H1 (cell line): ENCODE measurements at regions not wholly inside any gene's neighbourhood (a gene's known extent, or its start where the extent isn't known, plus 50 kb on each side); places are given as distances from the start of the nearest gene placed in this dataset.

ENCODE experiments used
- CTCF ChIA-PET: fragments of 300-600 bp; sonication (Branson Sonifier 250); formaldehyde crosslinking; loops from one replicate; lab custom pipeline; 2021; ENCODE audit not compliant: partially characterized antibody; lab: Charles Lee
- POLR2A ChIA-PET: fragments of 300-600 bp; sonication (Branson Sonifier 250); formaldehyde crosslinking; loops from one replicate; lab custom pipeline; 2021; ENCODE audit warnings: inconsistent platforms; ENCODE audit not compliant: partially characterized antibody; lab: Charles Lee
- DNase-seq, 2 experiments: peaks; one replicate each; pipeline versions ENCODE4 v3.0.0 to v3.0.0-alpha.2; 2010 to 2022; ENCODE audit warnings: low spot score in 2 of 2, low read depth in 1 of 2, mixed read lengths in 1 of 2
- FAIRE-seq: peaks from 2 replicates; lab custom pipeline; 2011; peaks lifted over from hg19 to GRCh38; lab: Jason Lieb, UNC
- H2AFZ ChIP-seq: 2 replicates; pipeline ENCODE4 v1.8.1; 2012; ENCODE audit warnings: low read length, inconsistent platforms
- H2AK5ac ChIP-seq: 2 replicates; pipeline ENCODE4 v1.6.1; 2013; ENCODE audit warnings: low read depth, low read length
- H2BK120ac ChIP-seq: replicated peaks from 2 replicates; pipeline ENCODE3; 2013; ENCODE audit warnings: low read depth, low read length, inconsistent platforms
- H2BK12ac ChIP-seq: 2 replicates; pipeline ENCODE4 v1.6.1; 2013; ENCODE audit warnings: low read depth, low read length
- H2BK15ac ChIP-seq: 2 replicates; pipeline ENCODE4 v1.6.1; 2013; ENCODE audit warnings: low read length
- H2BK20ac ChIP-seq: 2 replicates; pipeline ENCODE4 v1.6.1; 2013; ENCODE audit warnings: low read length
- H2BK5ac ChIP-seq: 2 replicates; pipeline ENCODE4 v1.6.1; 2013; ENCODE audit warnings: low read depth, low read length
- H3K14ac ChIP-seq: 2 replicates; pipeline ENCODE4 v1.6.1; 2013; ENCODE audit warnings: inconsistent platforms; ENCODE audit not compliant: insufficient read length
- H3K18ac ChIP-seq: 2 replicates; pipeline ENCODE4 v1.6.1; 2013; ENCODE audit warnings: low read length; ENCODE audit errors: extremely low read depth
- H3K23ac ChIP-seq: 2 replicates; pipeline ENCODE4 v1.6.1; 2013; ENCODE audit warnings: inconsistent platforms; ENCODE audit not compliant: insufficient read length
- H3K23me2 ChIP-seq: 2 replicates; pipeline ENCODE4 v1.6.1; 2013; ENCODE audit warnings: low read depth, low read length
- H3K27ac ChIP-seq: 2 replicates; pipeline ENCODE4 v1.6.1; 2011; ENCODE audit warnings: low read depth, low read length, inconsistent platforms
- H3K27me3 ChIP-seq, 4 experiments: replicated peaks in 1 of 4; 1 replicate in 1 of 4; 2 replicates in 3 of 4; pipeline versions ENCODE4 v1.6.1 to v1.8.1; 2011 to 2013; ENCODE audit warnings: low read length in 3 of 4, mild to moderate bottlenecking in 3 of 4, inconsistent platforms in 2 of 4, mixed read lengths in 2 of 4, moderate library complexity in 1 of 4; ENCODE audit not compliant: control insufficient read depth in 3 of 4, insufficient read depth in 3 of 4; ENCODE audit errors: extremely low read depth in 1 of 4
- H3K36me3 ChIP-seq, 4 experiments: 2 replicates each; pipeline versions ENCODE4 v1.6.1 to v1.8.1; 2011 to 2013; ENCODE audit warnings: mild to moderate bottlenecking in 4 of 4, low read length in 3 of 4, moderate library complexity in 2 of 4, control low read depth in 1 of 4, inconsistent platforms in 1 of 4; ENCODE audit not compliant: insufficient read depth in 4 of 4, control insufficient read depth in 2 of 4
- H3K4ac ChIP-seq: replicated peaks from 2 replicates; pipeline ENCODE3; 2013; ENCODE audit warnings: low read length, low read depth, mixed read lengths, inconsistent platforms; ENCODE audit not compliant: insufficient read length
- H3K4me1 ChIP-seq, 4 experiments: replicated peaks in 1 of 4; 1 replicate in 1 of 4; 2 replicates in 3 of 4; pipeline versions ENCODE4 v1.6.1 to v1.8.1; 2011 to 2013; ENCODE audit warnings: low read length in 3 of 4, inconsistent platforms in 2 of 4, mixed read lengths in 1 of 4; ENCODE audit not compliant: insufficient read depth in 4 of 4, control insufficient read depth in 3 of 4
- H3K4me2 ChIP-seq, 2 experiments: 2 replicates each; pipeline versions ENCODE4 v1.6.1 to v1.8.1; 2011 to 2013; ENCODE audit warnings: low read depth in 2 of 2, low read length in 2 of 2, control low read depth in 1 of 2, inconsistent platforms in 1 of 2, mild to moderate bottlenecking in 1 of 2; ENCODE audit not compliant: insufficient read depth in 1 of 2
- H3K4me3 ChIP-seq, 4 experiments: fragments of 200-600, 300-600 bp in 1 of 4; sonication (generic), shearing (Covaris generic), sonication (Bioruptor Twin) in 1 of 4; 2 replicates each; pipeline versions ENCODE4 v1.5.1 to v1.8.1; 2011 to 2016; ENCODE audit warnings: low read length in 4 of 4, low read depth in 3 of 4, control low read depth in 2 of 4, inconsistent platforms in 2 of 4, mild to moderate bottlenecking in 2 of 4, mixed read lengths in 1 of 4, moderate library complexity in 1 of 4; ENCODE audit not compliant: insufficient read depth in 2 of 4; ENCODE audit errors: extremely low read depth in 1 of 4
- H3K56ac ChIP-seq: replicated peaks from 2 replicates; pipeline ENCODE3; 2013; ENCODE audit warnings: low read depth, mild to moderate bottlenecking, mixed read lengths, low read length, inconsistent platforms; ENCODE audit not compliant: insufficient read length
- H3K79me1 ChIP-seq: 2 replicates; pipeline ENCODE4 v1.6.1; 2013; ENCODE audit warnings: low read depth, low read length, control low read depth
- H3K79me2 ChIP-seq, 2 experiments: 2 replicates each; pipeline versions ENCODE4 v1.6.1 to v1.8.1; 2012 to 2013; ENCODE audit warnings: low read length in 2 of 2, mild to moderate bottlenecking in 2 of 2, inconsistent platforms in 1 of 2; ENCODE audit not compliant: insufficient read depth in 2 of 2, control insufficient read depth in 1 of 2
- H3K9ac ChIP-seq, 4 experiments: replicated peaks in 1 of 4; 1 replicate in 1 of 4; 2 replicates in 3 of 4; pipeline versions ENCODE4 v1.6.1 to v1.8.1; 2011 to 2013; ENCODE audit warnings: low read depth in 3 of 4, low read length in 3 of 4, control low read depth in 2 of 4, mild to moderate bottlenecking in 2 of 4, moderate library complexity in 2 of 4, inconsistent platforms in 1 of 4; ENCODE audit errors: extremely low read depth in 1 of 4
- H3K9me3 ChIP-seq, 2 experiments: 2 replicates each; pipeline versions ENCODE4 v1.6.1 to v1.8.1; 2012 to 2013; ENCODE audit warnings: mild to moderate bottlenecking in 2 of 2, moderate library complexity in 2 of 2, control low read depth in 1 of 2, inconsistent platforms in 1 of 2, low read depth in 1 of 2, low read length in 1 of 2, mixed read lengths in 1 of 2; ENCODE audit not compliant: insufficient read depth in 2 of 2
- H4K20me1 ChIP-seq, 2 experiments: replicated peaks in 1 of 2; 2 replicates each; pipeline versions ENCODE3 to v1.8.1; 2011 to 2013; ENCODE audit warnings: inconsistent platforms in 2 of 2, low read length in 2 of 2, mild to moderate bottlenecking in 1 of 2; ENCODE audit not compliant: insufficient read depth in 2 of 2, control insufficient read depth in 1 of 2
- H4K5ac ChIP-seq: 2 replicates; pipeline ENCODE4 v1.6.1; 2013; ENCODE audit warnings: low read length, low read depth, mixed read lengths, inconsistent platforms; ENCODE audit not compliant: insufficient read length
- H4K8ac ChIP-seq: 2 replicates; pipeline ENCODE4 v1.8.0; 2013; ENCODE audit warnings: mild to moderate bottlenecking, moderate library complexity, low read length, inconsistent platforms; ENCODE audit not compliant: insufficient read depth; ENCODE audit errors: extremely low read depth
- H4K91ac ChIP-seq: replicated peaks from 2 replicates; pipeline ENCODE3; 2013; ENCODE audit warnings: low read length, mixed read lengths, inconsistent platforms; ENCODE audit not compliant: insufficient read length
- ASH2L ChIP-seq: fragments of 200-600, 300-600 bp; sonication (generic); IDR thresholded peaks from one replicate; pipeline ENCODE4 v1.7.1; 2017; ENCODE audit warnings: low read length
- SIN3A ChIP-seq, 2 experiments: IDR thresholded peaks in 1 of 2; conservative IDR thresholded peaks in 1 of 2; 2 replicates each; pipeline ENCODE4 v1.6.1; 2011 to 2012; ENCODE audit warnings: low read length in 2 of 2, improper control_type of control experiment in 1 of 2, low read depth in 1 of 2, mild to moderate bottlenecking in 1 of 2
- SRF ChIP-seq: IDR thresholded peaks from 2 replicates; pipeline ENCODE4 v1.6.1; 2011; ENCODE audit warnings: mild to moderate bottlenecking, low read depth, low read length, moderate library complexity
- WGBS, 2 experiments: shearing (Covaris generic) in 1 of 2; methylation state at CpG; one replicate each; pipeline versions ENCODE4 v1.1.6 to v1.1.7; 2013 to 2015; ENCODE audit warnings: low lambda C conversion rate in 2 of 2, mixed read lengths in 2 of 2, inconsistent platforms in 1 of 2, low coverage in 1 of 2, missing lambda C conversion rate in 1 of 2; ENCODE audit not compliant: insufficient replicate concordance in 2 of 2, insufficient coverage in 1 of 2, insufficient read length in 1 of 2; ENCODE audit errors: extremely low coverage in 1 of 2, missing lambda C conversion rate in 1 of 2; 5-methylcytosine and 5-hydroxymethylcytosine counted together

DNA sequence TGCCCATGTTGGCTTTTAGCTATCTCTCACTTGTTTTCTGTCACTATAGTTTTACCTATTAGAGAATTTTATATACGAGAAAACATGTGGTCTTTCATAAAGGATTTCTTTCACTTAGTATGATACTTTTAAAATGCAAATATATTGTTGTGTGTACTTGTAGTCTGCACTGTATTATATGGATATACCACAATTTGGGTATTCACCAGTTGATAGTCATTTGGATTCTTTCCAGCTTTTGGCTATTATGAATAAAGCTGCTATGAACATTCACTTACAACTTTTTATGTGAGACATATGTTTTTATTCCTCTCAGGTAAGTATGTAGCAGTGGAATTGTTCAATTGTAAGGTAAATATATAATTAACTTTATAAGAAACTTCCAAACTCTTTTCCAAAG, 441.5 kb downstream of the GPATCH2 start:
- no peak overlapping the region for H2BK120ac ChIP-seq
- no peak for TF ChIP-seq ASH2L
- TF ChIP-seq SRF, result no peak
- TF ChIP-seq SIN3A (conservative IDR thresholded peaks at IDR 0.05 in 1 of 2, IDR thresholded peaks at IDR 0.05 in 1 of 2; ENCODE audit: low read depth in 1 of 2, low read length in 2 of 2), result no peak
- TF ChIP-seq, all 59 proteins: peak for 0
- Histone ChIP-seq H4K20me1 (no peaks in the 10 kb centered on the region), H3K4me1 (no peaks in the 10 kb centered on the region), H3K9ac (no peak overlapping the region), H3K56ac (no peak overlapping the region), H3K27me3 (no peaks in the 10 kb centered on the region), H3K79me1 (no peaks in the 10 kb centered on the region), H2BK20ac (no peak overlapping the region), H3K14ac (no peak overlapping the region), H3K18ac (no peak overlapping the region), H3K4ac (no peak overlapping the region), H3K4me2 (no peak overlapping the region), H3K27ac (no peak overlapping the region), H2AK5ac (no peak overlapping the region), H2AFZ (no peak overlapping the region), H3K23ac (no peak overlapping the region), H2BK15ac (no peak overlapping the region), H3K36me3 (no peaks in the 10 kb centered on the region), H3K79me2 (no peaks in the 10 kb centered on the region), H4K91ac (no peak overlapping the region), H4K8ac (no peak overlapping the region), H3K4me3 (no peak overlapping the region), H2BK5ac (no peak overlapping the region), H3K23me2 (no peaks in the 10 kb centered on the region), H4K5ac (no peak overlapping the region), H3K9me3 (peaks cover 3% of the 10 kb centered on the region in 2 experiments; a peak in 3 of 4 replicates), H2BK12ac (no peak overlapping the region)
- 94% methylated on average over 1 of the region's 1 CpG; no CpG with 5 or more reads in 1 of the 2 experiments for WGBS, 2 experiments
- ChIA-PET POLR2A (no interaction called here), CTCF (interaction anchor here (1.8 kb wide), 1 partner anchor 16 kb away, joined by 5 read pairs; no protein-coding TSS in a partner anchor)
- no peak for DNase-seq
- FAIRE-seq, result no peak
